OCI-LY7 (cell line): ENCODE measurements at regions not wholly inside any gene's neighbourhood (a gene's known extent, or its start where the extent isn't known, plus 50 kb on each side); places are given as distances from the start of the nearest gene placed in this dataset.

Experiments used
- EZH2phosphoT487 ChIP-seq: fragments of 200-600 bp; sonication (generic); IDR thresholded peaks from 2 replicates; pipeline ENCODE4 v1.6.1; 2018; ENCODE audit warnings: low read depth, borderline replicate concordance, mild to moderate bottlenecking, mixed run types, antibody characterized with exemption, low read length, moderate library complexity, mixed read lengths
- TF ChIP-seq, protein P1 (sequence below): fragments of 200-600 bp; sonication (generic); conservative IDR thresholded peaks from 2 replicates; pipeline ENCODE4 v1.5.1; 2014; ENCODE audit warnings: mild to moderate bottlenecking, antibody characterized with exemption, low read length, moderate library complexity, mixed read lengths

DNA sequence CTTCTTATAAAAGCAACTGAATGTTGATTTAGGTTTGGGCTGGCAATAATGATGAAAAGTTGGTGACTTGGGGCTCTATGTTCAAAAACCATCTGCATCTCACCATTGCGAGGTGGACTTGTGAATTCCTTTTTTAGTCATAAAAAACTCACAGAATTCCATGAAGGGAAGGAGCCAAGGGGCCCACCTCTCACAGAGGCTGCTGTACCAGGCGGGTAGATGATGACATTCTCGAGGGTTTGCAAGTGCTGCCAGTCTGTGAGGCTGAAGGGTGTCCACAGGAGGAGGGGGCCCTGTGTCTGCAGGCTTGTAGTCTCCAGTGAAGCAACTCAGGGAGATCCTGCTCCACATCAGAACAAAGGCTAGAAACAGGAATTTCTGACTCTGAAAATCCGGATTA is 195.5 kb upstream of the ZNF32 start:
- TF ChIP-seq, protein P1, sequence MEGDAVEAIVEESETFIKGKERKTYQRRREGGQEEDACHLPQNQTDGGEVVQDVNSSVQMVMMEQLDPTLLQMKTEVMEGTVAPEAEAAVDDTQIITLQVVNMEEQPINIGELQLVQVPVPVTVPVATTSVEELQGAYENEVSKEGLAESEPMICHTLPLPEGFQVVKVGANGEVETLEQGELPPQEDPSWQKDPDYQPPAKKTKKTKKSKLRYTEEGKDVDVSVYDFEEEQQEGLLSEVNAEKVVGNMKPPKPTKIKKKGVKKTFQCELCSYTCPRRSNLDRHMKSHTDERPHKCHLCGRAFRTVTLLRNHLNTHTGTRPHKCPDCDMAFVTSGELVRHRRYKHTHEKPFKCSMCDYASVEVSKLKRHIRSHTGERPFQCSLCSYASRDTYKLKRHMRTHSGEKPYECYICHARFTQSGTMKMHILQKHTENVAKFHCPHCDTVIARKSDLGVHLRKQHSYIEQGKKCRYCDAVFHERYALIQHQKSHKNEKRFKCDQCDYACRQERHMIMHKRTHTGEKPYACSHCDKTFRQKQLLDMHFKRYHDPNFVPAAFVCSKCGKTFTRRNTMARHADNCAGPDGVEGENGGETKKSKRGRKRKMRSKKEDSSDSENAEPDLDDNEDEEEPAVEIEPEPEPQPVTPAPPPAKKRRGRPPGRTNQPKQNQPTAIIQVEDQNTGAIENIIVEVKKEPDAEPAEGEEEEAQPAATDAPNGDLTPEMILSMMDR: no peak
- no peak for TF ChIP-seq EZH2phosphoT487
